HAP-1 (cell line): ENCODE measurements at regions not wholly inside any gene's neighbourhood (a gene's known extent, or its start where the extent isn't known, plus 50 kb on each side); places are given as distances from the start of the nearest gene placed in this dataset.

Source experiments
- DNase-seq, 2 experiments: peaks; one replicate each; pipeline ENCODE4 v3.0.0-alpha.2; 2016 to 2020; ENCODE audit warnings: low spot score in 2 of 2
- H3K27me3 ChIP-seq: fragments of 250-450 bp; sonication (Bioruptor Pico); 2 replicates; pipeline ENCODE4 v1.5.1; 2020; ENCODE audit warnings: low read depth, mild to moderate bottlenecking, moderate library complexity
- H3K36me3 ChIP-seq: fragments of 250-450 bp; sonication (Bioruptor Pico); replicated peaks from 2 replicates; pipeline ENCODE4 v1.5.1; 2020; ENCODE audit warnings: mild to moderate bottlenecking
- H3K4me1 ChIP-seq: fragments of 250-450 bp; sonication (Bioruptor Pico); 2 replicates; pipeline ENCODE4 v1.5.1; 2020; ENCODE audit warnings: mild to moderate bottlenecking
- H3K4me3 ChIP-seq: fragments of 250-450 bp; sonication (Bioruptor Pico); 2 replicates; pipeline ENCODE4 v1.5.1; 2020; ENCODE audit warnings: mild to moderate bottlenecking, moderate library complexity
- H3K9me3 ChIP-seq: fragments of 250-450 bp; sonication (Bioruptor Pico); 2 replicates; pipeline ENCODE4 v1.5.1; 2020; ENCODE audit warnings: mild to moderate bottlenecking, moderate library complexity
- in situ Hi-C: fragments of 300-500 bp; cut with MboI; formaldehyde crosslinking; loops from 3 replicates; pipeline ENCODE4 v1.14.3; 2020; ENCODE audit warnings: low sequenced_read_pairs, inconsistent platforms, mixed read lengths

DNA sequence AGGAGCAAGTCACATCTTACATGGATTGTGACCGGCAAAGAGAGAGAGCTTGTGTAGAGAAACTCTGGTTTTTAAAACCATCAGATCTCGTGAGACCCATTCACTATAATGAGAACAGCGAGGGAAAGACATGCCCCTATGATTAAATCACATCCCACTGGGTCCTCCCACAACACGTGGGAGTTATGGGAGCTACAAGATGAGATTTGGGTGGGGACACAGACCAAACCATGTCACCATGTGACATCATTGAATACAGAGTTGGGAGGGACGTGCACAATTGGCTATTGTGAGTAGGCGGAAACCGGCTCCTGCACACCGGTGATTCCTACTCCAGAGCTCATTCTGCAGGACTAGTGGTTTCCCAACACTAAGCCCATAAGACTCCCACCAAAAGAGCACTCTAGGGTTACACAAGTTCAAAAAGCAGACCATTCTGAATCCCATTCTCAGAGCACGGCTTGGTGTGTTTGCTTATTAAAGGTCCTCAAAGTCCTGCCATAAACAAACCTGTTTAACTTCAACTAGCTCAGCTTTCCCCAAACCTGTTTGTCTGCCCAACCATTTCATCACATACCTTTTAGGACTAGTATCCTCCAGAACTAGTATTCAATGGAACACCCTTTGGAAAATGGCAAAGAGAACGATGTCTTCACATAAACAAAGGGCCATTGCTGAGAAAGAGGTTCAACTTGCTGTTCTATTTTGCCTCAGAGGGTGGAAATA, 167.6 kb downstream of the TLE3 start:
- DNase-seq: no peak
- H3K4me1 ChIP-seq: no peaks in the 10 kb centered on the region
- in situ Hi-C loops: no loop called here
- peaks cover 5% of the 10 kb centered on the region; the same call in 1 of the 2 replicates for H3K27me3 ChIP-seq
- no peak overlapping the region for H3K4me3 ChIP-seq
- no peaks in the 10 kb centered on the region for H3K36me3 ChIP-seq
- H3K9me3 ChIP-seq: peaks cover 18% of the 10 kb centered on the region

DNA sequence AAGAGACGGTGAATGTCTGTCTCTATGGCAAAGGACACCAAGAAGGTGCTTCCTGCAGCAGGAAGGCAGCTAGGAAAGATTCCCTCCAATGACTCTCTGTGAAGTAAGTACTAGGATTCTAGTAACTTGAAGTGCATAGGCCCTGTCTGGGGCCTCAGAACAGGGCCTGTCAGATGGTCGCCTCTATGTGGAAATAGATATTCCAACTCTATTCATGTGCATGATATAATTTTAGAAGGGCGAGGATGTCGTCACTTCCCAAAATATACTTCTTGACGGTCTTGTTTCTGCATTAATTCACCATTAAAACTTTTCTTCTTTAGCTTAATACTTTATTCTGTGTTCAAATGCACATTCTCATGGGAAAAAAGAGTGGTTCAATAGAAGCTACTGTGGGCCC, 167.0 kb downstream of the TLE3 start:
- H3K4me3 ChIP-seq: no peak overlapping the region
- in situ Hi-C loops: no loop called here
- H3K36me3 ChIP-seq: no peaks in the 10 kb centered on the region
- H3K9me3 ChIP-seq: peaks cover 18% of the 10 kb centered on the region
- no peak for DNase-seq
- peaks cover 8% of the 10 kb centered on the region; the same call in 1 of the 2 replicates for H3K27me3 ChIP-seq
- no peaks in the 10 kb centered on the region for H3K4me1 ChIP-seq

DNA sequence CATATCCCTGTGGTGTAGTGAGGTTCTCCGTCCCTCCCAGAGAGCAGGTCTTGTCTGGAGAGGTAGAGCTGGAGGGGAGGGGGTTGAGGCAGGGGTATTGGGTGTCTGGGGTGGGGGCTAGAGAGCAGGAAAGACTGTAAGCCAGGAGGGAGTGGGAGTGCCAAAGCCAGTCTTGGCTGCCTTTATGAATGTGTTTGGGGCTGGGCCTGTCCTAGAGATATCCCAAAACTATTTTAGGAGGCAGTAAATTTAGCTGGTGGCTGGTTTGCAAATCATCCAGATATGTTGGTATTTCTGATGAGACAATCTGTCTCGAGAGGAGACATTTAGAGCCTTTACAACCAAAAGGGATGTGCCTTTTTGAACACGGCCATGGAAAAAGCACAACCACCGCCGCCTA, 166.6 kb downstream of the TLE3 start:
- peaks cover 8% of the 10 kb centered on the region; the same call in 1 of the 2 replicates for H3K27me3 ChIP-seq
- in situ Hi-C loops: no loop called here
- peaks cover 18% of the 10 kb centered on the region for H3K9me3 ChIP-seq
- H3K4me3 ChIP-seq: no peak overlapping the region
- H3K4me1 ChIP-seq: no peaks in the 10 kb centered on the region
- H3K36me3 ChIP-seq: no peaks in the 10 kb centered on the region
- no peak for DNase-seq

DNA sequence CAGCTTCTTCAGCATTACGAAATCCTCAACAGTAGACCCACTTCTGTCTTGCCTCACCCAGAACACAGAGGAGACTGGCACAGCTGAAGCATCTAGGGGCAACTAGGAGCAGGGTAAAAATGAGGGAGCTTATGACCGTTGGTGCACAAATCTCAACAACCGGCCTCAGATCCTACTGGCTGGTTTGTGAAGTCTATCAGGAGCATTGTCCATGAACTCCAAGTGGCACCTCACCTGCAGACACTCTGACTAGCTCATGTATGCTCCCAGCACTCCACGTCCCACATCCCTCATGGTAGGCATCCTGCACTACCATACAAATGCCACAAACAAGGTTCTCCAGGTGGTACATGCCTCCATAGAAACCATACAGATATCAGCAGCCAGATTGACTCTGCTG, 163.1 kb downstream of the TLE3 start:
- H3K27me3 ChIP-seq: peaks cover 12% of the 10 kb centered on the region; the same call in 1 of the 2 replicates
- no peaks in the 10 kb centered on the region for H3K36me3 ChIP-seq
- H3K4me3 ChIP-seq: no peak overlapping the region
- H3K4me1 ChIP-seq: no peaks in the 10 kb centered on the region
- H3K9me3 ChIP-seq: peaks cover 7% of the 10 kb centered on the region
- in situ Hi-C loops: no loop called here
- DNase-seq: no peak

DNA sequence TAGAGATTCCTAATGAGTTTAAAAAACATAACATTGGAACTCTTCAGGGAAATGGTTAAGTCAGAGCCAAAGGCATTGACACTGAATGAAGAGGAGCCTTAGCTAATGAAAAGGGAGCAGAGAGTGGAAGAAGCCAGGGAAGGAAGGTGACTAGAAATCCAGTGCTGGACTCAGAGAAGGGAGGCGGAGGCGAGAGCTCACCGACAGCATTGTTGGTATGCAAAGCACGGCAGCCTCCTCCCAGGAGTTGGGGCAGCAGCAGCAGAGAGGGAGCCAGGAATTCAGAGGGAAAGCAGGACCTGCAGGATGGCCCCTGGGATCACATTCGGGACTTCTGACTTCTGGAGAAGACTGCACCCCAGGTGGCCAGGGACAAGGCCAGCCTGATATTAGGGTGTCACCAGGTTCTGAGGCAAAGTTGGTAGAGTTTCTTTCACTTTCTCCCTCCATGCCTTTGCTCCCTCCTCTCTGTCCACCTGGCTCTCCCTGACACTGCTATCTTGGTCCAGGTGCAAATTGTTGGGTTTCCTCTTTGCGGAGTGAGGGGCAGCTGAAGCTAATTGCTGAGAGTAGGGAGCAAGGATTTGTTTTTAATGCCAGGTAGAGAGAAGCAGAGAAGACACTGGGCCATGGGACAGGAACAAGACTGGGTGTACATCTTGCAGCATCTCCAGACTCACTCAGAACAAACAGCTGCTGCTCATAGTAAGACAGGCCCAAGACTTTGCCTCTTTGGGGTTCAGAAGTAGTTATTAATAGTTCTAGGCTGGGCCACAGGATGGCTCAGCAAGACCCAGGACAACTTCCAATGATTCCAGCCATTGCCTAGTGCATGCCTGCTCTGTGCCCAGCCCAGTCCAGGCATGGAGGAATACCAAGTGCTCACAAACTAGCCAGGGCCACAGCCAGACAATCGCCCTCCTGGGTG, 157.9 kb downstream of the TLE3 start:
- Histone ChIP-seq H3K27me3 (0 out of 2 replicates have a peak, but pooled peaks cover 7% of the 10 kb centered on the region), H3K36me3 (no peaks in the 10 kb centered on the region), H3K4me3 (no peak overlapping the region), H3K9me3 (no peaks in the 10 kb centered on the region), H3K4me1 (no peaks in the 10 kb centered on the region)
- no peak for DNase-seq
- in situ Hi-C loops: no loop called here

DNA sequence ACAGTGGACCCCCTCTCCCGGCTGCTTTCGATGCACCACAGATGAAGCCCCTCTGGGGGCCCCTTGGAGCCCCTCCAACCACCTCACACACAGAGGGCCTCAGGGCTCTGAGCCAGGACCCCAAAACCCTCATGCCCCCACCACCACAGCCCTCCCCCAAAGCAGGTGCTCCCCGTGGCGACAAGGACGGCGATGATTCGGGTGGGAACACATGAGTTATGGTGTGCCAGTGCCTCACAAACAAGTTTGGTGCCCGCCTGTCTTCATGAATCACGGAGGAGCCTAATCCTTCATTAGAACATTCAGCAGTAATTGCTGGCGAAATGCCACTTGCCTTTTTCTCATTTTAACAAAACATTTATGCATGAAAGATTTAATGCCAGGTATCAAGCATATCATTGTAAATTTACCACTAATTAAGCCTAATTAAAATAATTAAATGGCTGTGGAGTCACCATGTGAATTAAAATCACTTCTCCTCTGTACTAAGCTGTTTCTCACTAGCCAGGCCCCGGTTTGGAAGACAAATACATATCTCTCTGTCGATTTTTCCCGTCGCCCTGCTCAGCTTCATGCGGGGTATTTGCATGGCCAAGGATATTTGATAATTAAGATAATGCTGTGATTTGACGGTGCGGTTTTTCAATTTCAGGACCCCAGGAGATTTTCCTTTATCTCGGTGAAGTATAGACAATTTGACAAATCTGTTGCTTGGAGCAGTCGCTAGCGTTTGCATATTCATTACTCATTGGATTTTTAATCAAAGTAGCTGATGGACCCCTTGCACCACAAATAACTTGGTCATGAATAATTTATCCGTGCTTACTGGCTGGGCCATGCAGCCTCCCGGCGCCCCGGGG, 157.0 kb downstream of the TLE3 start:
- in situ Hi-C loops: no loop called here
- H3K36me3 ChIP-seq: no peaks in the 10 kb centered on the region
- no peaks in the 10 kb centered on the region for H3K4me1 ChIP-seq
- DNase-seq: no peak
- no peaks in the 10 kb centered on the region for H3K9me3 ChIP-seq
- no peak overlapping the region for H3K4me3 ChIP-seq
- peaks cover 7% of the 10 kb centered on the region; the same call in 1 of the 2 replicates for H3K27me3 ChIP-seq

DNA sequence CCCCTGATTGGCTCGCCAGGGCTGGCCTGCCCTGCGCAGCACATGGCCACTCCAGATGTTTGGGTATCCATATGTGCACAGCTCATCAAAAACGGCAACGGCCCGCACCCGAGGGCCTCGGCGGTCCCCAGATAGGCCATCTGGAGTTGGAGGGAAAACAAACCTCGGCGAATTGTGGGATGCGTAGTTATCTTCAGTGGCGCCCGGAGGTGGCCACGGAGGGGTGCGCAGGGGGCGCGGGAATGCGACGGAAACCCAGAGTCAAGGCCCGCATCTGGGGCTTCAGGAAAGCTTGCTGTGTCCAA, 156.5 kb downstream of the TLE3 start:
- no peak for DNase-seq
- no peaks in the 10 kb centered on the region for H3K36me3 ChIP-seq
- no peaks in the 10 kb centered on the region for H3K9me3 ChIP-seq
- H3K4me1 ChIP-seq: no peaks in the 10 kb centered on the region
- H3K27me3 ChIP-seq: peaks cover 12% of the 10 kb centered on the region; the same call in 1 of the 2 replicates
- in situ Hi-C loops: no loop called here
- H3K4me3 ChIP-seq: no peak overlapping the region

DNA sequence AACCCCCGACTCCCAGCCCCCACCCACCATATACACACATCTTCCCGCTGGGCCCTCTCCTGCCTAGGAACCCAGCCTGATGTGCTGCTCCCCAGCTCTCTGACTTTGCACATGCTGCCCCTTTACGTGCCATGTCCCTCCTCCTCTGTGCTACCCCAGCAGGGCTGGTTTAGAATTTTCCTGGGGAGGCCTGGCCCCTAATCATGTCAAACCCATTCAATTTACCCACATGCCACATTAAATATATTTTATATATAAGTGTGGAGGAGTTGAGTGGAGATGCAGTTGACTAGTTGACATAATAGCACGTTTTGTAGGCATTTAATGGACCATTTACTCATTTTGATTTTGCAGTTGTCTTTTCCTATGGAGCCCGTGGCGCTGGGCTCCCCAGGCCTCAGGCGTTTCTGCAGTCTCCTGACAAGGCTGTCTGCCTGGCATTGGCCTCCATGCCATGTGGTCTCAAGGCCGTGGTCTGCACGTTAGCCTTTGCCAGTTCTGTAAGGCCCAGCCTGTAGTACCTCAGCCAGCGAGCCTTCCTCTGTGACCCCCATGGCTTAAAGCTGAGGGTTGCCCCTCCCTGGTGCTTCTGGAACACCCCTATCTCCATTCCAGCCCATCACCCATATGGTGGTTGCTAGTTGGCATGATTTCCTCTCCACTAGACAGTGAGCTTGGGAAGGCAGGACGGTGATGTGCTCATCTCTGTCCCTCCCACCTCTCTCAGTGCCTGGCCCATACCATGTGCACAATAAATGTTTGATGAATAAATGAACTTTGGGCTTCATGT, 155.8 kb downstream of the TLE3 start:
- DNase-seq: no peak
- no peaks in the 10 kb centered on the region for H3K36me3 ChIP-seq
- H3K4me3 ChIP-seq: no peak overlapping the region
- H3K4me1 ChIP-seq: no peaks in the 10 kb centered on the region
- H3K27me3 ChIP-seq: peaks cover 12% of the 10 kb centered on the region; the same call in 1 of the 2 replicates
- in situ Hi-C loops: no loop called here
- H3K9me3 ChIP-seq: no peaks in the 10 kb centered on the region

DNA sequence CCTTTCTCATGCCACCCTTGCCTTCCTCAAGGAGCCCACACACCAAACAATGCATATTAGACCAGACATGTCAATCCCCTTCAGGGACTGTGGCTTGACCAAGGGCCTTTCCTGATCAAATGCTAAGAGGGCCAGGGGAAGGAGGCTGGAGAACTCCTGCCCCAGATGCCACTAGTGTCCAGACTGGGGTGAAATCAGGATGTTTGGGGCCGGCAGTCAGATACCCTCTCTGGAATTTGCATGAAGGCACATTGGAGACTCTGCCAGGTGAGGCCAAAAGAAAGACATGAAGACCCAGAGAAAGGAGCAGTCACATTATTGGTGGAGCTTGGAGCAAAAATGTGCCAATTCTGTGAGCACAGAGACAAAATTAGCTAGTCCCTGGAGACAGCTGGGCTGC, 154.1 kb downstream of the TLE3 start:
- peaks cover 7% of the 10 kb centered on the region; the same call in 1 of the 2 replicates for H3K27me3 ChIP-seq

DNA sequence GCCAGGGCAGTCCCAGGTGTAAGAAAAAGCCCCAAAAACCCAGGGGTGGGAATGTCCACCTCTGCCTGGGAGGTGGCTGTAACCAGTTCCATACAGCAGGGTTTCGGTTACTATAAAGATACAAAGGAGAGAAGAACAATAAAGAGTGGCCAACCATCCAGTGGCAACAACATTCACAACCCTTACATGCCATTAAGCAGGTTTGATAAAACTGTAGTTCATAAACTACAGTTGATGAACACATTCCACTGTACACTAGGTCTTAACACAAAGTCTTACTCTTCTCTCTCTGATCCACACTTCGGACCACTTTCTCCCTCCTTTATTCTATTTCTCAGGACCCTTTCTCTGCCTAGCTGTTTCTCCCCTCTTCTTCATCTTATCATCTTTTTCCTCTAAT, 152.0 kb downstream of the TLE3 start:
- Histone ChIP-seq H3K9me3 (no peaks in the 10 kb centered on the region), H3K27me3 (peaks cover 7% of the 10 kb centered on the region; the same call in 1 of the 2 replicates), H3K4me3 (no peak overlapping the region), H3K36me3 (no peaks in the 10 kb centered on the region), H3K4me1 (no peaks in the 10 kb centered on the region)
- no peak for DNase-seq
- in situ Hi-C loops: no loop called here

More for the DNA sequence above, 154.1 kb downstream of the TLE3 start:
- H3K4me3 ChIP-seq: no peak overlapping the region
- H3K36me3 ChIP-seq: no peaks in the 10 kb centered on the region
- no peak for DNase-seq
- H3K9me3 ChIP-seq: no peaks in the 10 kb centered on the region
- no peaks in the 10 kb centered on the region for H3K4me1 ChIP-seq
- in situ Hi-C loops: no loop called here

DNA sequence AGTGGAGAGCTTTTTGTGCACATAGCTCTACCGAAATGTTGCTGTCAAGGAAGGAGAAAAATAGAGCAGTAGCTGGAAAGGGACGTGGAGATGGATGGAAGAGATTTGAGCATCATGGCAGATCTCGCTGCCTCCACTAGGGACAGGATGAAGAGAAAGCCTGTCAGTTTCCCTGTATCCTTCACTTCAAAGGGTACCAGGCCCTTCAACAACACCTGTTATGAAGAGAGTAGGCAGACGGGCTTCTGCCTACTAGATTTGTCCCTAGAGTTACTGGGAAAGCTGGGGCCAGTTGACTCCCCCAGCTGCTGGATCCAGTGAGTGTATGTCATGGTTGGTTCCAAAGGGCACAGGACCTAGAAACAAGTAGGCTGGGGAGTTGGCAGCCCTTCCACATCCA, 150.8 kb downstream of the TLE3 start:
- in situ Hi-C loops: no loop called here
- H3K4me1 ChIP-seq: no peaks in the 10 kb centered on the region

DNA sequence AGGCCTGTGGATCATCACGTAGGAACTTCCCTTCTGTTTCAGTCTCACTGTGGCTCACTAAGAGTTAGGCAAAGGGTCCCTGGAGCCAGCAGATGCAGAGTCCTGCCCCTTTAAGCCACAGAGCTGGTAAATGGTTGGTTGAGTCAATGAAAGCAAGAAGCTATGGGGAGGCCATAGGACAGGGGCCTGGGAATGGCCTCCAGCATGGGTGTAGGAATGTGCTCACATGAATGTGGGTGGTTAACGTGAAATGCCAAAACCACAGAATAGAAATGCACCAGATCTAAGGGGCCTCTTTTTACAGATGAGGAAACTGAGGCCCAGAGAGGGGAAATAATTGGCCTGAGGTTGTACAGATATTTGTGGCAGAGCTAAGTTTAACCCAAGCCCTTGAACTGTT, 150.3 kb downstream of the TLE3 start:
- H3K27me3 ChIP-seq: peaks cover 7% of the 10 kb centered on the region; the same call in 1 of the 2 replicates
- no peaks in the 10 kb centered on the region for H3K4me1 ChIP-seq
- no peaks in the 10 kb centered on the region for H3K9me3 ChIP-seq
- H3K4me3 ChIP-seq: no peak overlapping the region
- no peaks in the 10 kb centered on the region for H3K36me3 ChIP-seq
- no peak for DNase-seq
- in situ Hi-C loops: no loop called here

More for the DNA sequence above, 150.8 kb downstream of the TLE3 start:
- no peak overlapping the region for H3K4me3 ChIP-seq
- no peaks in the 10 kb centered on the region for H3K9me3 ChIP-seq
- H3K27me3 ChIP-seq: peaks cover 7% of the 10 kb centered on the region; the same call in 1 of the 2 replicates
- DNase-seq: no peak
- H3K36me3 ChIP-seq: no peaks in the 10 kb centered on the region

DNA sequence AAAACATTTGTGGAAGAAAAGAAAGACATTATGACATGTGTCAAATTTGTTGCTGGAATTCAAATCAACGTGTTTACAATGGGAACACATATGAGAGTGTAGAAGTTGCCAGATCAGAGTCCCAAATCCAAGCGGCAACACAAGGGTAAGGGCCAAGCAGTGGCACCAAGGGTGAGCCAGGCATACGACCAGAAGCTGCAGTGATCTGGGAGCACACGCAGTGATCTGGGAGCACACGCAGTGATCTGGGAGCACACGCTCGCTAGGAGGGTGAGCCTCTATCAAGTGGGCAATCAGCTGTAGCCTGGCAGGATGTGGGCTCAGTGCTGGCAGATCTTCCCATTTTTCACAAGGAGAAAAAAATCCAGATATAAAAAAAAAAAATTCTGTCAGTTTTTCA, 148.2 kb downstream of the TLE3 start:
- in situ Hi-C loops: no loop called here
- peaks cover 7% of the 10 kb centered on the region; the same call in 1 of the 2 replicates for H3K27me3 ChIP-seq

More for the DNA sequence above, 148.2 kb downstream of the TLE3 start:
- no peaks in the 10 kb centered on the region for H3K36me3 ChIP-seq
- no peak for DNase-seq
- no peaks in the 10 kb centered on the region for H3K9me3 ChIP-seq
- H3K4me3 ChIP-seq: no peak overlapping the region
- H3K4me1 ChIP-seq: no peaks in the 10 kb centered on the region
